Occipital lobe (tissue), 1 donor: ENCODE measurements at regions not wholly inside any gene's neighbourhood (a gene's known extent, or its start where the extent isn't known, plus 50 kb on each side); places are given as distances from the start of the nearest gene placed in this dataset.

Experiments
- DNase-seq: peaks from one replicate; lab custom pipeline; 2025; lab: John Stamatoyannopoulos, UW

- no peak for DNase-seq
Measured at GRCh38 chr12:19867970-19868369, 428.7 kb downstream of the AEBP2 start.

GRCh38 chr12:19869413-19869812, 430.1 kb downstream of the AEBP2 start:
- no peak for DNase-seq

- DNase-seq: peak; percentile 5
Measured at GRCh38 chr12:19872621-19873540, 433.6 kb downstream of the AEBP2 start.

GRCh38 chr12:19880076-19880475, 440.8 kb downstream of the AEBP2 start:
- no peak for DNase-seq

GRCh38 chr12:19880721-19881120, 441.4 kb downstream of the AEBP2 start:
- DNase-seq: no peak

GRCh38 chr12:19882346-19882745, 443.1 kb downstream of the AEBP2 start:
- DNase-seq: no peak

GRCh38 chr12:19884021-19884492, 444.8 kb downstream of the AEBP2 start:
- no peak for DNase-seq

- DNase-seq: no peak
Measured at GRCh38 chr12:19885093-19885812, 446.0 kb downstream of the AEBP2 start.

- DNase-seq: no peak
Measured at GRCh38 chr12:19886065-19886464, 446.8 kb downstream of the AEBP2 start.

GRCh38 chr12:19886639-19887064, 447.4 kb downstream of the AEBP2 start:
- no peak for DNase-seq

GRCh38 chr12:19890024-19890423, 450.7 kb downstream of the AEBP2 start:
- DNase-seq: no peak

GRCh38 chr12:19891936-19892591, 452.8 kb downstream of the AEBP2 start:
- DNase-seq: no peak

GRCh38 chr12:19893514-19893913, 454.2 kb downstream of the AEBP2 start:
- no peak for DNase-seq

GRCh38 chr12:19894050-19894449, 454.8 kb downstream of the AEBP2 start:
- DNase-seq: no peak

GRCh38 chr12:19894803-19895202, 455.5 kb downstream of the AEBP2 start:
- DNase-seq: no peak

- no peak for DNase-seq
Measured at GRCh38 chr12:19895246-19896020, 456.1 kb downstream of the AEBP2 start.

- no peak for DNase-seq
Measured at GRCh38 chr12:19896041-19896440, 456.7 kb downstream of the AEBP2 start.

- DNase-seq: no peak
Measured at GRCh38 chr12:19896534-19896933, 457.2 kb downstream of the AEBP2 start.

GRCh38 chr12:19897900-19898408, 458.7 kb downstream of the AEBP2 start:
- DNase-seq: no peak

GRCh38 chr12:19901841-19902240, 462.5 kb downstream of the AEBP2 start:
- no peak for DNase-seq

GRCh38 chr12:19904819-19905218, 463.5 kb upstream of the PDE3A start:
- DNase-seq: no peak
